HCT116 (cell line): ENCODE measurements at regions not wholly inside any gene's neighbourhood (a gene's known extent, or its start where the extent isn't known, plus 50 kb on each side); places are given as distances from the start of the nearest gene placed in this dataset.
"Not testable (repeated sequence)": the region's sequence is repeated elsewhere in the genome, so short reads cannot be mapped to it uniquely, and the experiment has no call there.

Source experiments
- ATAC-seq: fragments of 200-7000 bp; cut with Tn5 transposase; 2 replicates; pipeline ENCODE4 v1.9.1; 2020; ENCODE audit warnings: mild to moderate bottlenecking, moderate library complexity
- BruUV-seq: library from RNA; stranded (reverse); fragments of 400-500 nt; replicated peaks from 2 replicates; lab custom pipeline; 2021; lab: Mats Ljungman, UMichigan
- CTCF ChIA-PET: fragments of 300-600 bp; sonication (Branson Sonifier 250); formaldehyde crosslinking; loops from one replicate; lab custom pipeline; 2021; ENCODE audit warnings: antibody characterized with exemption; lab: Charles Lee
- POLR2A ChIA-PET: fragments of 300-600, 350-600 bp; sonication (Branson Sonifier 250); formaldehyde crosslinking; loops from one replicate; lab custom pipeline; 2021; ENCODE audit warnings: antibody characterized with exemption; lab: Charles Lee
- RAD21 ChIA-PET, 2 experiments: fragments of 300-600 bp; sonication (Branson Sonifier 250); formaldehyde crosslinking; loops; one replicate each; lab custom pipeline; 2023; ENCODE audit warnings: low total read pairs in 2 of 2; ENCODE audit not compliant: uncharacterized antibody in 2 of 2, unreplicated experiment in 2 of 2, low non-redundant PET in 1 of 2; lab: Charles Lee
- DNase-seq: peaks from one replicate; pipeline ENCODE4 v3.0.0-alpha.2; 2010; ENCODE audit warnings: low read depth, low spot score
- H2AFZ ChIP-seq: fragments of 200-600 bp; shearing (Covaris generic), sonication (generic); 2 replicates; pipeline ENCODE4 v1.6.1; 2017; ENCODE audit warnings: low read depth, mixed run types, mixed read lengths, antibody characterized with exemption, low read length; ENCODE audit not compliant: poor library complexity, severe bottlenecking
- H3K27ac ChIP-seq: 2 replicates; pipeline ENCODE4 v1.5.1; 2012; ENCODE audit warnings: low read depth, low read length
- H3K27me3 ChIP-seq: fragments of 200-600 bp; sonication (generic); 2 replicates; pipeline ENCODE4 v1.6.1; 2016; ENCODE audit warnings: mixed run types, low read length, mixed read lengths; ENCODE audit not compliant: insufficient read depth
- H3K36me3 ChIP-seq, 2 experiments: fragments of 200-500 bp in 1 of 2; fragments of 200-600 bp in 1 of 2; sonication (Bioruptor generic) in 1 of 2; sonication (generic) in 1 of 2; 2 replicates each; pipeline versions ENCODE4 v1.5.1 to v1.6.1; 2014 to 2016; ENCODE audit warnings: low read length in 2 of 2, inconsistent platforms in 1 of 2, mixed read lengths in 1 of 2, mixed run types in 1 of 2; ENCODE audit not compliant: insufficient read depth in 2 of 2, control insufficient read depth in 1 of 2
- H3K4me1 ChIP-seq, 2 experiments: fragments of 200-600 bp in 1 of 2; sonication (generic) in 1 of 2; 2 replicates each; pipeline versions ENCODE4 v1.5.1 to v1.6.1; 2012 to 2017; ENCODE audit warnings: low read length in 2 of 2, inconsistent platforms in 1 of 2, mild to moderate bottlenecking in 1 of 2, mixed read lengths in 1 of 2, mixed run types in 1 of 2, moderate library complexity in 1 of 2; ENCODE audit not compliant: insufficient read depth in 2 of 2, control insufficient read depth in 1 of 2
- H3K4me2 ChIP-seq: fragments of 200-600 bp; sonication (generic); 2 replicates; pipeline ENCODE4 v1.6.1; 2017; ENCODE audit warnings: mixed run types, low read length, mixed read lengths
- H3K4me3 ChIP-seq, 2 experiments: fragments of 200-600 bp in 1 of 2; sonication (generic) in 1 of 2; replicated peaks in 1 of 2; 2 replicates each; pipeline ENCODE4 v1.5.1; 2011 to 2016; ENCODE audit warnings: low read length in 2 of 2, control low read depth in 1 of 2, low read depth in 1 of 2, mild to moderate bottlenecking in 1 of 2, mixed read lengths in 1 of 2, mixed run types in 1 of 2
- H3K79me2 ChIP-seq: fragments of 200-600 bp; sonication (generic); 2 replicates; pipeline ENCODE4 v1.6.1; 2017; ENCODE audit warnings: mild to moderate bottlenecking, mixed run types, low read length, moderate library complexity, mixed read lengths; ENCODE audit not compliant: insufficient read depth
- H3K9ac ChIP-seq: fragments of 200-600 bp; sonication (generic); 2 replicates; pipeline ENCODE4 v1.6.1; 2016; ENCODE audit warnings: low read length, mixed read lengths
- H3K9me2 ChIP-seq: fragments of 200-600 bp; sonication (generic), shearing (Covaris generic); 2 replicates; pipeline ENCODE4 v1.6.1; 2017; ENCODE audit warnings: mixed run types, mild to moderate bottlenecking, moderate library complexity; ENCODE audit not compliant: insufficient read depth
- H3K9me3 ChIP-seq, 2 experiments: fragments of 200-500 bp in 1 of 2; fragments of 200-600 bp in 1 of 2; sonication (Bioruptor generic) in 1 of 2; sonication (generic) in 1 of 2; 2 replicates each; pipeline ENCODE4 v1.6.1; 2014 to 2017; ENCODE audit warnings: low read length in 2 of 2, mixed read lengths in 2 of 2, inconsistent platforms in 1 of 2, low read depth in 1 of 2, mild to moderate bottlenecking in 1 of 2, mixed run types in 1 of 2, moderate library complexity in 1 of 2; ENCODE audit not compliant: control insufficient read depth in 1 of 2, insufficient read depth in 1 of 2
- H4K20me1 ChIP-seq: fragments of 200-600 bp; sonication (generic), shearing (Covaris generic); 2 replicates; pipeline ENCODE4 v1.6.1; 2017; ENCODE audit warnings: mixed run types, mild to moderate bottlenecking, moderate library complexity; ENCODE audit not compliant: insufficient read depth
- ATF3 ChIP-seq: IDR thresholded peaks from 2 replicates; pipeline ENCODE4 v1.6.1; 2012
- CBX3 ChIP-seq: IDR thresholded peaks from 2 replicates; pipeline ENCODE4 v1.6.1; 2012; ENCODE audit warnings: low read depth
- CEBPB ChIP-seq: IDR thresholded peaks from 2 replicates; pipeline ENCODE4 v1.6.1; 2012; ENCODE audit warnings: low read depth
- EZH2 ChIP-seq: fragments of 200-600 bp; sonication (generic); IDR thresholded peaks from 2 replicates; pipeline ENCODE4 v1.6.1; 2017; ENCODE audit warnings: antibody characterized with exemption, mixed run types
- JUND ChIP-seq: IDR thresholded peaks from 2 replicates; pipeline ENCODE4 v1.6.1; 2012
- MAX ChIP-seq: IDR thresholded peaks from 2 replicates; pipeline ENCODE4 v1.6.1; 2012
- POLR2A ChIP-seq: IDR thresholded peaks from 2 replicates; pipeline ENCODE4 v1.7.0; 2011; ENCODE audit warnings: borderline replicate concordance; ENCODE audit not compliant: insufficient read depth, insufficient read length; ENCODE audit errors: extremely low read depth
- SIN3A ChIP-seq: IDR thresholded peaks from 2 replicates; pipeline ENCODE4 v1.6.1; 2012; ENCODE audit warnings: low read depth
- SRF ChIP-seq: IDR thresholded peaks from 2 replicates; pipeline ENCODE4 v1.6.1; 2012; ENCODE audit warnings: low read depth
- TCF7L2 ChIP-seq: IDR thresholded peaks from 2 replicates; pipeline ENCODE4 v1.7.0; 2011; ENCODE audit warnings: borderline replicate concordance, inconsistent platforms; ENCODE audit not compliant: insufficient read depth, insufficient read length; ENCODE audit errors: extremely low read depth
- ZFX ChIP-seq: fragments of 450-650 bp; IDR thresholded peaks from 2 replicates; pipeline ENCODE4 v1.6.1; 2017
- intact Hi-C: fragments of 100-400 bp; cut with micrococcal nuclease; formaldehyde crosslinking; loops from 2 replicates; pipeline ENCODE4 v1.10.0; 2022

- Histone ChIP-seq H3K9ac (no peak overlapping the region), H3K36me3 (no peaks in the 10 kb centered on the region), H4K20me1 (no peaks in the 10 kb centered on the region; the same call in 1 of the 2 replicates), H3K9me2 (no peaks in the 10 kb centered on the region), H3K79me2 (no peaks in the 10 kb centered on the region), H3K27me3 (no peaks in the 10 kb centered on the region), H2AFZ (no peak overlapping the region), H3K4me1 (no peaks in the 10 kb centered on the region), H3K9me3 (no peaks in the 10 kb centered on the region), H3K4me2 (no peak overlapping the region)
- DNase-seq (no peak), ATAC-seq (no peak)
- ChIA-PET RAD21 (no interaction called here), CTCF (no interaction called here), POLR2A (no interaction called here)
- no TSS peak for BruUV-seq
- intact Hi-C loops: no loop called here
- TF ChIP-seq SRF (no peak), SIN3A (no peak), ATF3 (no peak), JUND (no peak), MAX (no peak), EZH2 (no peak), CBX3 (no peak), CEBPB (no peak), ZFX (no peak), TCF7L2 (no peak), POLR2A (no peak)
- TF ChIP-seq, all 23 proteins: peak for 0
- Histone ChIP-seq H3K27ac (no peak overlapping the region), H3K4me3 (no peak overlapping the region)
Measured at GRCh38 chr6:102732898-102733297, 1339.4 kb downstream of the GRIK2 start.

GRCh38 chr6:102722086-102722485 lies 1328.6 kb downstream of the GRIK2 start:
- intact Hi-C loops, H3K27me3 ChIP-seq, CTCF ChIA-PET, H3K9me3 ChIP-seq, ATAC-seq, H3K79me2 ChIP-seq, H2AFZ ChIP-seq, H3K4me3 ChIP-seq, H3K9me2 ChIP-seq, H3K4me2 ChIP-seq, H4K20me1 ChIP-seq, BruUV-seq, RAD21 ChIA-PET, H3K4me1 ChIP-seq, H3K36me3 ChIP-seq, DNase-seq, H3K9ac ChIP-seq, POLR2A ChIA-PET, H3K27ac ChIP-seq: not testable (repeated sequence)
